ENCODE measurements at regions not wholly inside any gene's neighbourhood (a gene's known extent, or its start where the extent isn't known, plus 50 kb on each side); places are given as distances from the start of the nearest gene placed in this dataset.

GRCh38 chr10:121661451-121661851 is 63.2 kb upstream of the FGFR2 start:
- DNase-seq = no peak

- DNase-seq = no peak
Observed at GRCh38 chr10:121659236-121659635, 61.0 kb upstream of the FGFR2 start.

- no peak for DNase-seq
Observed at GRCh38 chr10:121658611-121659010, 60.4 kb upstream of the FGFR2 start.

GRCh38 chr10:121658111-121658510 is 59.9 kb upstream of the FGFR2 start:
- no peak for DNase-seq

DNA sequence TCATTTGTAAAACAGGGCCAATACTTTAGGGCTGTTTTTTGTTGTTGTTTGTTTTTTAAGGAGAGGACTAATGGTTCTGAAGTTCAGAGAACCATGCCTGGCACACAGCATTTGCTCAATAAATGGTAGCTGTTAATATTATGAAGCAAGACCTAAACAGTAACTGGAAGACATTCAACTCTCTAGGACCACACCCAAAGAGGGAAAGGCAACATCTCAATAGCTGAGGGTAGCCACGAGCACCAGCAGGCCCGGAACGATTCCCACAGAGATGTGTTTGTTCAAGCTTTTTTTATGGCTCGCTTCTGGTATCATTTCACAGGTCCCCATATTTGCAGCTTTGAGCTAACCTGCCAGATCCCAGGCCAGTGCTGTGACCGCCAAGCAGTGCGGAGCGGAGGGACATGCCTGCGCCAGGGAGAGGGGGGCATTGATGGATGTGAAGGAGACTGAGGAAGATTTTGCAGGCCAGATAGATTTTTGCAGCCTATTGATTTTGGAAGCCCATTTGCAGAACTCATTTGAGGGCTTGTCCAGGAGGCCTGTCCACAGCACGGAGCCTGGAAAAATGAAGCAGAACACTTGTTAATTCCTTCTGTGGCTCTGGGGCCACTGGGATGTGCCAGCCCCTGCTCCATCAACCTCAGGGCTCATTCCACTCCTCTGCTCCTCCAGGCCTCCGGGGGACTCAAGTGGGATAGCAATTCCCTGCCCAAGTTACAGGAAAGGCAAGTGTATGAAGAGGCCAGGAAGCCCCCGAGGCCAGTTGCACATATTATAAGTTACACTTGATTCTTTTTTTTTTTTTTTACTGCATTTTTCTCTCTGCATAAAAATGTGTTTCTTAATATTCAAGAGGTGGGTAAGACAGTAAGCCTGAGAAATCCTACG is 57.3 kb upstream of the FGFR2 start:
- no peak for DNase-seq

DNA sequence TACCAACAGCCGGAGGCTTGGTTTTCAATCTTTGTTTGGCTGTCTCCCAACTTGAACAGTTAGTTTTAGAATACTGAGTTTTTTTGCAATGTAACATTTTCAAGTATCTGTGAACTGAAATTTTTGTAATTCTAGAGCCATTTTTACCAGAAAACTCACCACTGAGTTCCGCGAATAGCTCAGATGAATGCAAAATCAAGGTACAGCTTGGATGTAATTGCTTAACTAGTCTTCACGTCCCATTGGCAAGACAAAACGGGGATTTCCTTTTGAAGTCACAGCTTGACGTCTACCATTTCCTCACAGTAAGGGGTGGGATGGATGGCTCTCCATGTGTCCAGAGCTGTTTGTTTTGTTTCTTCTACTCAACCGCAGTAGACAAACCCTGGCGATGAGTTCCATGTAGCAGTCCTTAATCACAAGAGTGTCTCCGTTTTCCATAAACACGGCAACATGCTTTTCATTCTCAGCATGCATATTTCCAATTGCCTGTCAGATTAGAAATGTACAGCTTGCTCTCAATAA is 55.8 kb upstream of the FGFR2 start:
- DNase-seq = no peak

DNA sequence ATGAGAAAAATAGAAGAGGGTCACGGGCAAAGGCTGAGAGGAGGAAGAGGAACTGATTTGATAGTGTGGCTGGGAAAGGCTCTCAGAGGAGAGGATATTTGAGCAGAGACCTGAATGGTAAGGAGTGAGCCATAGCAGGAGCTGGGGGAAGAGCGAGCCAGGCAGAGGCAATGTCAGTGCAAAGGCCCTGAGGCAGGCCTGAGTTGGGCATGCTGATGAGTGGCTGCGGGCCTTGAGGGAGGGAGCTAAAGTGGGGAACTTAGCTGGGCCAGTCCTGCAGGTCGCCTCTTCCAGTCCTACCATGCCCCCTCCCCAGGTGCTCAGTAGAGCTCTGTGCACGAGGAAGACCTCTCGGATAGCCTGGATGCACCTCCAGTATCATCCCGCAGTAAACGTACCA is 55.4 kb upstream of the FGFR2 start:
- no peak for DNase-seq

DNA sequence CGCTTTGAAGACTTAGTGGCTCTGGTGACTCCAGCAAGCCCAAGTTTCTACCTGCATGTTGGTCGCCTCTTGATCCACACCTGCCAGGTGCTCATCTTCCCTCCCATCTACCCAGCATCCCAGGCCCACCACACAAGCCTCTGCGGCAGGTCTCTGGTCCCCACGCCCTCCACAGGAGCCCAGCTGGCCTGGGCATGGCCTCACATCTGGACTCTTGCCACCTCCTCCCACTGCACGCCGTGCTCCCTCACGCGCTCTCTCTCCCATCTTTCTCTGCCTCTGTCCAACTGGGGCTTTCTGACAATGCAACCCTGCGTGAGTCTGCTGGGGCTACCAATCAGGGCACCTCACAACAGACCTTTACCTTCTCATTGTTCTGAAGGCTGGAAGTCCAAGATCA is 50.2 kb upstream of the FGFR2 start:
- DNase-seq = no peak

GRCh38 chr10:121648059-121648458 is 49.8 kb upstream of the FGFR2 start:
- no peak for DNase-seq
